HUES6 (cell line): ENCODE measurements at regions not wholly inside any gene's neighbourhood (a gene's known extent, or its start where the extent isn't known, plus 50 kb on each side); places are given as distances from the start of the nearest gene placed in this dataset.

Experiments used
- H3K27ac ChIP-seq: 2 replicates; pipeline ENCODE4 v1.7.0; 2013; ENCODE audit warnings: low read depth, mild to moderate bottlenecking, low read length, inconsistent platforms
- H3K27me3 ChIP-seq: 2 replicates; pipeline ENCODE4 v1.6.1; 2013; ENCODE audit warnings: low read length; ENCODE audit not compliant: control insufficient read depth, insufficient read depth
- H3K36me3 ChIP-seq: 2 replicates; pipeline ENCODE4 v1.6.1; 2013; ENCODE audit warnings: low read length; ENCODE audit not compliant: control insufficient read depth, insufficient read depth
- H3K4me1 ChIP-seq: 2 replicates; pipeline ENCODE4 v1.6.1; 2013; ENCODE audit warnings: low read length; ENCODE audit not compliant: control insufficient read depth, insufficient read depth
- H3K4me3 ChIP-seq: 2 replicates; pipeline ENCODE4 v1.5.1; 2013; ENCODE audit warnings: low read depth, low read length
- H3K9ac ChIP-seq: one replicate; pipeline ENCODE4 v1.6.1; 2013; ENCODE audit warnings: mild to moderate bottlenecking, low read length
- H3K9me3 ChIP-seq: 2 replicates; pipeline ENCODE4 v1.6.1; 2013; ENCODE audit warnings: low read depth, low read length; ENCODE audit not compliant: control insufficient read depth, insufficient read depth

GRCh38 chr17:51524524-51524923 is 264.2 kb downstream of the UTP18 start:
- H3K27me3 ChIP-seq: no peaks in the 10 kb centered on the region
- no peaks in the 10 kb centered on the region for H3K9me3 ChIP-seq
- no peak overlapping the region for H3K27ac ChIP-seq
- H3K36me3 ChIP-seq: no peaks in the 10 kb centered on the region
- no peaks in the 10 kb centered on the region for H3K4me1 ChIP-seq
- H3K4me3 ChIP-seq: no peak overlapping the region
- no peak overlapping the region for H3K9ac ChIP-seq

DNA sequence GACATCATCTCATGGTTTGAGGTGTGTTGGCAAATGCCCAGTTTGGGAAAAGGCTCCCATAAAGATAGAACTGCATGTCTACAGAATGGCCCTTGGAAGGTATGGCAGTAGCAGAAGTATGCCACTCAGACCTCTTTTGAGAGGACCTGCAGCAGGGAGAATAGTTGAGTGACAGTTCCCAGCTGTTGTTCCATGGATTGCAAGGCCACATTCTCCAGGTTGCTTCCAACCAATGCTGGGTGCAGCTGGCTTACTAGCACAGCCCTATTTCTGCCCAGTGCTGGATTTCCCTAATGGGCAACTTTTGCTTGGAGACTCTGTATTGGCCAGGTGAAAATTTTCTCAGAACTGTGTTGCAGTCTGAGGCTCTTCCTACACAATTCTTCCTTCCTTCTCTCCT is 266.2 kb downstream of the UTP18 start:
- Histone ChIP-seq H3K27me3 (no peaks in the 10 kb centered on the region), H3K4me1 (no peaks in the 10 kb centered on the region), H3K27ac (no peak overlapping the region), H3K9me3 (no peaks in the 10 kb centered on the region), H3K4me3 (no peak overlapping the region), H3K36me3 (no peaks in the 10 kb centered on the region), H3K9ac (no peak overlapping the region)

- no peaks in the 10 kb centered on the region for H3K36me3 ChIP-seq
- no peaks in the 10 kb centered on the region for H3K4me1 ChIP-seq
- H3K4me3 ChIP-seq: no peak overlapping the region
- H3K9ac ChIP-seq: no peak overlapping the region
- H3K27ac ChIP-seq: no peak overlapping the region
- no peaks in the 10 kb centered on the region for H3K27me3 ChIP-seq
- no peaks in the 10 kb centered on the region for H3K9me3 ChIP-seq
These were observed 267.1 kb downstream of the UTP18 start for GRCh38 chr17:51527225-51527982.

- H3K4me1 ChIP-seq: no peaks in the 10 kb centered on the region
- H3K27me3 ChIP-seq: no peaks in the 10 kb centered on the region
- H3K27ac ChIP-seq: no peak overlapping the region
- H3K9ac ChIP-seq: no peak overlapping the region
- H3K36me3 ChIP-seq: no peaks in the 10 kb centered on the region
- H3K4me3 ChIP-seq: no peak overlapping the region
- H3K9me3 ChIP-seq: no peaks in the 10 kb centered on the region
These were observed 267.8 kb downstream of the UTP18 start for GRCh38 chr17:51528111-51528510.

GRCh38 chr17:51533219-51533618 is 272.9 kb downstream of the UTP18 start:
- Histone ChIP-seq H3K27ac (no peak overlapping the region), H3K36me3 (no peaks in the 10 kb centered on the region), H3K27me3 (no peaks in the 10 kb centered on the region), H3K4me1 (no peaks in the 10 kb centered on the region), H3K9me3 (no peaks in the 10 kb centered on the region), H3K4me3 (no peak overlapping the region), H3K9ac (no peak overlapping the region)

DNA sequence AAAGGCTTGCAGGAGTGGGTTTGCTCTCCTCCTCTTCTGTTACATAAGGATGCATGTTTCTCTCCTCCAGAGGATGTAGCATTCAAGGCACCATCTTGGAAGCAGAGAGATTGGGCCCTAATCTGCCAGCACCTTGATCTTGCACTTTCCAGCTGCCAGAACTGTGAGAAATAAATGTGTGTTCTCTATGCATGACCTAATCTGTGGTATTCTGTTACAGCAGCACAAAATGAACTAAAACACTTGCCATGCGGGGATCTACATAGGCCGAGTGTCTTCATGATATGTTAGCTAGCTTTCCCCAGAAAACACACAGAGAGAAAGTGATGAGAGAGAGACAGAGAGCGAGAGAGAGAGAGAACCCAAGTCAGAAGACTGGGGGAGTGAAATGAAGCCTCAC is 273.5 kb downstream of the UTP18 start:
- no peaks in the 10 kb centered on the region for H3K4me1 ChIP-seq
- H3K9ac ChIP-seq: no peak overlapping the region
- H3K9me3 ChIP-seq: no peaks in the 10 kb centered on the region
- no peak overlapping the region for H3K27ac ChIP-seq
- H3K36me3 ChIP-seq: no peaks in the 10 kb centered on the region
- H3K27me3 ChIP-seq: no peaks in the 10 kb centered on the region
- no peak overlapping the region for H3K4me3 ChIP-seq

- Histone ChIP-seq H3K4me3 (no peak overlapping the region), H3K27ac (no peak overlapping the region), H3K36me3 (no peaks in the 10 kb centered on the region), H3K9me3 (no peaks in the 10 kb centered on the region), H3K4me1 (no peaks in the 10 kb centered on the region), H3K9ac (no peak overlapping the region), H3K27me3 (no peaks in the 10 kb centered on the region)
These were observed 276.3 kb downstream of the UTP18 start for GRCh38 chr17:51536627-51537026.

- Histone ChIP-seq H3K4me1 (no peaks in the 10 kb centered on the region), H3K4me3 (no peak overlapping the region), H3K27ac (no peak overlapping the region), H3K9ac (no peak overlapping the region), H3K9me3 (no peaks in the 10 kb centered on the region), H3K27me3 (no peaks in the 10 kb centered on the region), H3K36me3 (no peaks in the 10 kb centered on the region)
These were observed 277.7 kb downstream of the UTP18 start for GRCh38 chr17:51537996-51538550.

GRCh38 chr17:51540151-51540550 is 279.8 kb downstream of the UTP18 start:
- Histone ChIP-seq H3K4me3 (no peak overlapping the region), H3K9me3 (no peaks in the 10 kb centered on the region), H3K36me3 (no peaks in the 10 kb centered on the region), H3K9ac (no peak overlapping the region), H3K4me1 (no peaks in the 10 kb centered on the region), H3K27ac (no peak overlapping the region), H3K27me3 (no peaks in the 10 kb centered on the region)

- Histone ChIP-seq H3K4me3 (no peak overlapping the region), H3K4me1 (no peaks in the 10 kb centered on the region), H3K9ac (no peak overlapping the region), H3K9me3 (no peaks in the 10 kb centered on the region), H3K27me3 (no peaks in the 10 kb centered on the region), H3K27ac (no peak overlapping the region), H3K36me3 (no peaks in the 10 kb centered on the region)
These were observed 280.9 kb downstream of the UTP18 start for GRCh38 chr17:51541215-51541614.

GRCh38 chr17:51546114-51546513 is 285.8 kb downstream of the UTP18 start:
- H3K4me1 ChIP-seq: no peaks in the 10 kb centered on the region
- H3K36me3 ChIP-seq: no peaks in the 10 kb centered on the region
- no peaks in the 10 kb centered on the region for H3K27me3 ChIP-seq
- no peak overlapping the region for H3K27ac ChIP-seq
- no peak overlapping the region for H3K9ac ChIP-seq
- H3K9me3 ChIP-seq: no peaks in the 10 kb centered on the region
- H3K4me3 ChIP-seq: no peak overlapping the region
